Transverse colon (tissue), 3 donors: ENCODE measurements at regions not wholly inside any gene's neighbourhood (a gene's known extent, or its start where the extent isn't known, plus 50 kb on each side); places are given as distances from the start of the nearest gene placed in this dataset.

ENCODE experiments used
- CTCF ChIP-seq, 5 experiments: fragments of 200-600 bp in 3 of 5; fragments of 450-650 bp in 2 of 5; sonication (generic) in 3 of 5; IDR thresholded peaks; 1 replicate in 2 of 5; 2 replicates in 3 of 5; pipeline ENCODE4 v1.5.1; 2016 to 2017; ENCODE audit warnings: antibody characterized with exemption in 5 of 5, inconsistent platforms in 3 of 5, mild to moderate bottlenecking in 2 of 5, moderate library complexity in 1 of 5
- EP300 ChIP-seq: sonication (generic); formaldehyde crosslinking; IDR thresholded peaks from one replicate; pipeline ENCODE4 v1.6.1; 2017; ENCODE audit warnings: antibody characterized with exemption, low read depth

- TF ChIP-seq EP300 (no peak), CTCF (IDR thresholded peaks at IDR 0.05) (no peak)
Measured at GRCh38 chr4:119937746-119938145, 128.9 kb downstream of the MAD2L1 start.
